NK-92 (cell line): ENCODE measurements at regions not wholly inside any gene's neighbourhood (a gene's known extent, or its start where the extent isn't known, plus 50 kb on each side); places are given as distances from the start of the nearest gene placed in this dataset.
"Not testable (repeated sequence)": the region's sequence is repeated elsewhere in the genome, so short reads cannot be mapped to it uniquely, and the experiment has no call there.

Source experiments
- DNase-seq: peaks from one replicate; lab custom pipeline; 2025; ENCODE audit not compliant: unreplicated experiment; lab: John Stamatoyannopoulos, UW

DNA sequence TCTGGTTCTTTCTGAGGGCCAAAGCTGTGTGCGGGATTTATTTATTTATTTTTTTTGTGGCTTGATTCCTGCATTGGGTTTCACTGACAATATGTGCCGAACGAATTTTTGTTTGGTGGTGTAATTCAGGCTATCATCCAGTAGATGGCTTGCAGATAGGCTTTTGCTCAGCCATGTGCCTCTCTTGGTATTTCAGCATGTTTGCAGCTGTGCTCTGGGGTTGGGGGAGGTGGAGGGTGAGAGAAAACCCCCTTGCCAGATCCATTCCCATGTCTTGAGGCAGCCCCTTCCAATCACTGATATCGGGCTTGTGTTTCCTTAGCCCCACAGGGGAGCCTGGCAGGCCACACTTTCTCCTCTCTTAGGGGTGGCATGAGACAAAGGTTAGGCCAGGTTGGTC, 302.4 kb downstream of the PTGER3 start:
- DNase-seq, result no peak

DNA sequence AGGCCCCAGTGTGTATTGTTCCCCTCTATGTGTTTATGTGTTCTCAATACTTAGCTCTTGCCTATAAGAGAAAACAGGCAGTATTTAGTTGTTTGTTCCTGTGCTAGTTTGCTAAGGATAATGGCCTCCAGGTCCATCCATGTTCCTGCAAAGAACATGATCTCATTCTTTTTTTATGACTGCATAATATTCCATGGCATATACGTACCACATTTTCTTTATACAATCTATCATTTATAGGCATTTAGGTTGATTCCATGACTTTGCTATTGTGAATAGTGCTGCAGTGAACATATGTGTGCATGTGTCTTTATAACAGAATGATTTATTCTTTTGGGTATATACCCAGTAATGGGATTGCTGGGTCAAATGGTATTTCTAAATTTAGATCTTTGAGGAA, 301.6 kb downstream of the PTGER3 start:
- DNase-seq, result not testable (repeated sequence)

DNA sequence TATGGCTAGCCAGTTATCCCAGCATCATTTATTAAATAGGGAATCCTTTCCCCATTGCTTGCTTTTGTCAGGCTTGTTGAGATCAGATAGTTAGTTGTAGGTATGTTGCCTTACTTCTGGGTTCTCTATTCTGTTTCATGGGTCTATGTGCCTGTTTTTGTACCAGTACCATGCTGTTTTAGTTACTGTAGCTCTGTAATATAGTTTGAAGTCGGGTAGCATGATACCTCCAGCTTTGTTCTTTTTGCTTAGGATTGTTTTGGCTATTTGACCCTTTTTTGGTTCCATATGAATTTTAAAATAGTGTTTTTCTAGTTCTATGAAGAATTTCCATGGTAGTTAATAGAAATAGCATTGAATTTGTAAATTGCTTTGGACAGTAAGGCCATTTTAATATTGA, 300.5 kb downstream of the PTGER3 start:
- DNase-seq, result not testable (repeated sequence)

DNA sequence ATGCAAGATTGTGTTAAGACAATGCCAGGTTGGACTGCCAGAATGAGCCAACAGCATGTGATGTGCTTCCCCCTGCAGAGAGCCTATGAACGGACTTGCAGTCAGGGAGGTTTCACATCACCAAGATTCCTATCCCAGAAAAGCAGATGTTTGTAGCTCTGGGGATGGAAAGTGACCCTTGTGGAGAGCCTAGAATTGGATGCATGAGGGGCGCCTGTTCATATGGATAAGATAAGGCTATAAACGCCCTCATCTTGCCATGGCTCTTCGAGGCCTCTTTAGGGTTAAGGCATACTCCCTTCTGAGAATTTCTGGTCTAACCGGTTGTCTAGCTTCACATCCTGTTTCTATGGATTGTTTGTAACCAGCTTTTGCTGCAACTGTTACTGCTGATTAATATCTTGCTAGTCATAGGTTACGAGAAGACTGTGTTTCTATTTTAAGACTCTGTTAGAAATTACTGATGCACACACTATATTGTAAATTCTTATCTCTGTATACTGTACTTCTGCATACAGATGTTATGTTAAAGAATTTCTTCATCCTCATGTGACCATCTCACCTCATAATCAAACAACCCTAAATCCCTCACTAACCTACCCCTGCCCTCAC, 295.8 kb downstream of the PTGER3 start:
- not testable (repeated sequence) for DNase-seq

DNA sequence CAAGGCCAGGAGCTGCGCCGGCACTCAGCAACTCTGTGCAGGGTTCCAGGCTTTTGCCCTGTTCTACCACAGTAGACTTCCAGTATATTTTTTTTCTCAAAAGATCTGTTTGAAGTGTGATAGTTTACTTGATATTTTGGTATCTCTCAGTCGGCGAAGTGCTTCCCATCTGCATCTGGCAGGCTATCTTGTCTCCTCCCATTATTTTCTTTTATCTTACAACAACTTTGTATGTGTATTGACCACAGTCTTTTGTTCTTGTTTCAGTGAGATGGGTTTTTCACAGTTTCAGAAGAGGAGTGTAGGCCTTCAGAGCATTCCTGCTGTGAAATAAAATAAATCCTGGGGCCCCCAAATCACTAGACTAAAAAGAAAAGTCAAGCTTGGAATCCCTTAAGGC, 292.9 kb downstream of the PTGER3 start:
- DNase-seq, result no peak

DNA sequence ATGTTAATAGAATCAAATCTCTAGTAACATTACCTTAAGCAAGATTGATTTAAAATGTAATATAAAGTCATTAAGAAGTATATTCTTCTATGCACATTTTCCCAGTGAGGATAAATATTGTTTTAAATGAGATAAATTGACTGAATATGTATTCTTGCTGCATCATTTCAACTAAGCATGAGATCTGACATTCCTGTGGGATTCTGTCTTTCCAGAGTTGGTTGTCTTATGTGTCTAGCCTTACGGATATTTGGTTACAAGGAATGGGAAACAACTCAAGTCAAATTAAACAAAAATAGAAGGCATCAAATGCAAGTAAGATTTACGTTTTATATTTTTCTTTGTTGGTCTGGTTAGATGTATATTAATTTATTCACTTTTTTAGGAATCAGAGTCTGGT, 287.5 kb downstream of the PTGER3 start:
- no peak for DNase-seq

DNA sequence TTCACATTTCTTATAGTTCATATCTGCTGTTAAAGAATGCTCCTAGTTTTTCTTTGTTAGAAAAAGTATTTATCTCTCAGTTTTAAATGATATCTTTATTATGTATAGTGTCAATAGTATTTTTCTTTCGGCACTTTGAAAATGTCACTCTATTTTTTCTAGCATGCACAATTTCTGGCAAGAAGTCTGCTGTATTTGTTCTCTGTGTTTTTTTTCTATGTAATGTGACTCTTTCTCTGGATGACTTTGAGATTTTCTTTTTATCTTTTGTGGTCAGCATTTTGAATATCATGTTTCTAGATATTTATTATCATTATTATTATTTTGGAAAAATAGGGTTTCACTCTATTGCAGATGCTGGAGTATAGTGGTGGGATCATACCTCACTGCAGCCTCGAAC, 285.2 kb downstream of the PTGER3 start:
- no peak for DNase-seq

DNA sequence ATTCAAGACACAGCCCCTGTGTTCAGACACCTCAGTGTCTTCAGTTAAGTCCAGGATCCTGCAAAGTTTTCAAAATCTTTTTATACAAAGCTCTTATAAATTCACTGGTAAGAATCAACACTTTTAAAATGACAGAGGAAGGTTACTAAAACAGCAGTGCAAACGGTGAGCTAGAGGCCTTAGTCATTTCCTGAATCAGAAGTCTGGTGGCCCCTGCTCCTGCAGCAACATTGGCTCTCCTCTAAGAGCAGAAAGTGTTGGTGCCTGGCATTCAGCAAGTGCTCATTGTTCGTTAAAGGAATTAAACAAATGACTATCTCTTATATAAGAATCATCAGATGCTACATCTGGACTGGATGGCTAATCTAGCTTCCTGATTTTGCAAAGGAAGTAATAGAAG, 282.9 kb downstream of the PTGER3 start:
- DNase-seq, result no peak

DNA sequence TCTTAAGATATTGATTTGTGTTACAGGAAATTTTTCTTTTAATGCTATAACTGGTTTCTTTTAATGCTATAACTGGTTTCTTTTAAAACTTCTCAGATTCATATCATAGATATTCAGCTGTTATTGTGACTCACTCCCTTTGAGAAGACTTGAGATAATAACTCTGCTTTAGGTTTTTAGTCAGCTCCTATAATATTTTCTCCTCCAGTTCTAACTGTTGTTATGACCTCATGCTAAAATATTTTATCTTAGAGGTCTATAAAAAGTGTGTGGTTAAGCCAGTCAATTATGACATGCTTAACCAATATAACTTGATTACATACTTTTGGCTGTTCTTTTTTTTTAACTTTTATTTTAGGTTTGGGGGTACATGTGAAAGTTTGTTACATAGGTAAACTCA, 280.2 kb downstream of the PTGER3 start:
- DNase-seq, result no peak

DNA sequence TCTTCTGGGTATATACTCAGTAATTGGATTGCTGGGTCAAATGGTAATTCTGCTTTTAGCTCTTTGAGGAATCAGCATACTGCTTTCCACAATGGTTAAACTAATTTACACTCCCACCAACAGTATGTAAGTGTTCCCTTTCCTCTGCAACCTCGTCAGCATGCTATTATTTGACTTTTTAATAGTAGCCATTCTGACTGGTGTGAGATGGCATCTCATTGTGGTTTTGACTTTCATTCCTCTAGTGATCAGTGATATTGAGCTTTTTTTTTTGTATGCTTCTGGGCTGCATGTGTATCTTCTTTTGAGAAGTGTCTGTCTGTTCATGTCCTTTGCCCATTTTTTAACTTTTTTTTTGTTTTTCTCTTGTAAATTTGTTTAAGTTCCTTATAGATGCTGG, 279.4 kb downstream of the PTGER3 start:
- DNase-seq, result no peak

DNA sequence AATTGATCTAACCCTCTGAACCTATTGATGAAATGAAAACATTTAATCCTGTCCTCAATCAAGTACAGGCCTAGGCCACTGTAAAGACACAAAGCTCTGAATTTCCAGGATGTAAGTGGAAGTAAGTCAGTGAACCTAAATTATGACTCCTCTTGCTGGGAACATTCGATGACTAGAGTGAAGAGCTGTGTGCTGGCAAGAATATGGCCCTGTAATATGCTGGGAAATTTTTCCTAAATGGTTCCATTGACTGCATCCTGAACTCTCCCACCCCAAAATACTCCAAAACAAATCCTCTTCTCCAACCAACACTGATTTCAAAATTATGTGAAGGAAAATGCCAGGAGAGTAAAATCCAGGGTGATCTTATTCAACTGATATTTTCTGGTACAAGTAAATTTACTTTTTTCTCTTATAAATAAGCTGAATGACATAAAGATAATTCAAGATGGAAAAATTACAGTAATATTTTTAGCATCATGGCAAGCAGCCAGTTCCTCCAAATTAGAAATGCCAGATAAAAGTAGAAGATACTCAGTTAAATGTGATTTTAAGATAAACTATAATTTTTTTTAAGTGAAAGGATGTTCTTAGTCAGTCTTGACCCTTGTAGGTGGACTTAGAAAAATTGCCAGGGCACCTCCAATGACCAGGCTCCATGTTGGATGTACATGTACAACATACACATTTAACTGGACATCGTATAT, 269.4 kb downstream of the PTGER3 start:
- DNase-seq, result no peak

DNA sequence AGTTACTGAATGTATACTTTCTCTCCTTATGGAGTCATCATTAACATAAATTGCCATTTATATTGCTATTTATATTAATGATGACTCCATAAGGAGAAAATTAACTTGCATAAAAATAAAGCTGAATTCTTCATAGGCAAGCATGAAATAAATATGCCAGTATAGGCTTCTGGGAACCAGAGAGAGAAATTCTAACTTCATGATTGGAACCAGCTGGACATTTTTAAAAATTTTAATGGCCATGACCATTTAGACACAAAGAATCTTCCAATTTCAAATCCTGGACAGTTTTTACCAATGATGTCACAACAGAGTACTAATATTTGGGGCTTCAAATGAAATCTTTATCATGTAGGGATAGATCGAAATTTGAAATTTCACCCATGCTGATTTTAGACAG, 268.7 kb downstream of the PTGER3 start:
- no peak for DNase-seq

DNA sequence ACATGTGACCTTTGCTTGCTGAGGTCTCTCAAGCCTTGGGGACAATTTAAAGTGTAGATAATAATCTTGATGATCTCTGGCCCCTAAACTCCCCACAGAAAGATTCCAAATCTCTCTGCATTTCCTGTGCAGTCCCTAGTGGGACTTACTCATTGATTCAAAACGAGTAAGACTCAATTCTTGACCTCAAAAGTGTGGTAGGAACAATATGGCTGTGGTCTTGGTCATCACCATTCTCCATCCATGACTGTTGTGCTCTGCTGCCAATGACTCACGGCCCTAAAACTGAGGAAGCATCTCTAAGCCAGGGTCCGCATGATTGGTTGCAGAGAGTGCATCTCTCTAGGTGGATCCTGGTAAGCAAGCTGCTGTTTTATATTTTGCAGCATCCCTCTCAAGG, 268.0 kb downstream of the PTGER3 start:
- DNase-seq, result no peak

DNA sequence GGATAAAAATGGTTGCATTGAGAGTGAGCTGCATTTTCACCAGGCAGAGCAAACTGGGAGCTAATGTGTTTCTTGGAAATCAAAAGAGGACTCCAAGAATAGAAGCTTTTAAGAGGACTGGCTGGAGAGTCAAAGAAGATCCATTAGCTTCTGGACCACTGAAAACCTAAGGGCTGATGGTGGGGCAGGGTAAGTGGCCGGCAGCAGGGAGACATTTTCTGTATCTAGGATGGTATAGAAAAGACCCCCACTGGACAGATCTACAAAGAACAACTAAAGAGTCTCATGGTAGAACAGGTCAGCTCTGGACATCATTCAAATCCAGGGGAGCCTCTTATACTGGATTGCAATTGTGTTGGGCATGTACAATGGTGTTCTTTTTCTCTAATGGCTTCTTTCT, 262.3 kb downstream of the PTGER3 start:
- DNase-seq, result no peak

DNA sequence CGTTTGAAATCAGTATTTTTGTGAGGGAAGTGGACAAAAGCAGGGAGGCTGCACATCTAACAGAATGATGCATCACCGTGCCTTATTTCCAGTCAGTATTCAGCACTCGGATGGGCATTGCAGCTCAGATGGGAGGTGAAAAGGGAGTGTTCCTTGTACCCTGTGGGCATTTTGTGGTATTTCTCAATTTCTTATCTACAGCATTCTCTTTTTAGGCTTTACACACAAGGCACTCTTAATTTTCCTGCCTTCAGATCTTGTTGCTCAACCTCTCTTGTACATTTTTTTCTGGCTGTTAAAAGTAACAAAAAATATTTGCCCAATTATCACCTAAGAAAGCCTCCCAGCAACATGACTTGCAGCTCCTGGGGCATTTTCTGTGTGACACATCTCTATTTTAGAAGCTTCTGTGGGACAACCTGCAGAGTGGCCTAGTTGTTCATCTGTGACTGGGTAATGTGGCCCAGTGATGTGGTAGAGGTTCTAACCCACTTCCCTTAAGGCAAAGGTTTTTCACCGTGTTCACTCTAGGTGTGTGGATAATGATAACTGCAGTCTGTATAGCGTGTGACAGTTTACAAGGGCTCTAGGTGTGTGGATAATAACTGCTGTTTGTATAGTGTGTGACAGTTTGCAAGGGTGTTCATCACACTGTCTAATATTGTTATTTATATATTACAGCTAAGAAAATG, 257.2 kb downstream of the PTGER3 start:
- DNase-seq, result no peak

DNA sequence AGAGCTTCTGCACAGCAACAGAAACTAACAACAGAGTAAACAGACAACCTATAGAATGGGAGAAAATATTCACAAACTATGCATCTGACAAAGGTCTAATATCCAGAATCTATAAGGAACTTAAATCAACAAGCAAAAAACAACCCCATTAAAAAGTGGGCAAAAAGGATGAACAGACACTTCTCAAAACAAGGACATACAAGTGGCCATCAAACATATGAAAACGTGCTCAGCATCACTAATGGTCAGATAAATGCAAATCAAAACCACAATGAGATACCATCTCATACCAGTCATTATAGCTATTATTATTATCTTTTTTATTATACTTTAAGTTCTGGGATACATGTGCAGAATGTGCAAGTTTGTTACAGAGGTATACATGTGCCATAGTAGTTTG, 252.6 kb downstream of the PTGER3 start:
- not testable (repeated sequence) for DNase-seq

DNA sequence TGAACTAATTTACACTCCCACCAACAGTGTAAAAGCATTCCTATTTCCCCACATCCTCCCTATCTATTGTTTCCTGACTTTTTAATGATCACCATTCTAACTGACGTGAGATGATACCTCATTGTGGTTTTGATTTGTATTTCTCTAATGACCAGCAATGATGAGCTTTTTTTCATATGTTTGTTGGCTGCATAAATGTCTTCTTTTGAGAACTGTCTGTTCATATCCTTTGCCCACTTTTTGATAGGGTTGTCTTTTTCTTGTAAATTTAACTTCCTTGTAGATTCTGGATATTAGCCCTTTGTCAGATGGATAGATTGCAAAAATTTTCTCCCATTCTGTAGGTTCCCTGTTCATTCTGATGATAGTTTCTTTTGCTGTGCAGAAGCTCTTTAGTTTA, 251.3 kb downstream of the PTGER3 start:
- DNase-seq, result not testable (repeated sequence)

DNA sequence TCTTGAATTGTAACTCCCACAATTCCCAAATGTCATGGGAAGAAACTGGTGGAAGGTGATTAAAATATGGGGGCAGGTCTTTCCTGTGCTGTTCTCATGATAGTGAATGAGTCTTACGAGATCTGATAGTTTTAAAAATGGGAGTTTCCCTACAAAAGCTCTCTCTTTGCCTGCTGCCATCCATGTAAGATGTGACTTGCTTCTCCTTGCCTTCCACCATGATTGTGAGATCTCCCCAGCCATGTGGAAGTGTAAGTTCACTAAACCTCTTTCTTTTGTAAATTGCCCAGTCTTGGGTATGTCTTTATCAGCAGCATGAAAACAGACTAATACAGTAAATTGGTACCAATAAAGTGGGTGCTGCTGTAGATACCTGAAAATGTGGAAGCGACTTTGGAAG, 245.0 kb downstream of the PTGER3 start:
- DNase-seq, result not testable (repeated sequence)

DNA sequence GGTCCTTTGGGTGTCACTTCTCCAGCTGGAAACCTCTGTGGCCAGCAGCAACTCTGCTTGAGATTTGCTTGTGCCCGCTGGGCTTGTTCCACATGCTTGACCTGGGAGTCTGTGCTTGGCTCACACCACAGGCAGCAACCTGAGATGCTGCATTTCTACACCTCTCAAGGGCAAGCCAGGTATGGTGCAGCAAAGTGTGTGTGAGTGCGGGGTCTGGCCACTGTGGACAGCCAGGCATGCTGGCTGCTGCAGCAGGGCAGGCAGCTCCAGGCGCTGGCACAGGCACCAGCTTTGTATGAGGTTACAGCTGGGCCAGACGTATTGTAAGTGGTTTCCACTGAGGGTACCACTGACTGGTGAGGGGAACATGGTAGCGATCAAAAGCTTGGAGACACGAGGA, 242.0 kb downstream of the PTGER3 start:
- DNase-seq, result no peak

DNA sequence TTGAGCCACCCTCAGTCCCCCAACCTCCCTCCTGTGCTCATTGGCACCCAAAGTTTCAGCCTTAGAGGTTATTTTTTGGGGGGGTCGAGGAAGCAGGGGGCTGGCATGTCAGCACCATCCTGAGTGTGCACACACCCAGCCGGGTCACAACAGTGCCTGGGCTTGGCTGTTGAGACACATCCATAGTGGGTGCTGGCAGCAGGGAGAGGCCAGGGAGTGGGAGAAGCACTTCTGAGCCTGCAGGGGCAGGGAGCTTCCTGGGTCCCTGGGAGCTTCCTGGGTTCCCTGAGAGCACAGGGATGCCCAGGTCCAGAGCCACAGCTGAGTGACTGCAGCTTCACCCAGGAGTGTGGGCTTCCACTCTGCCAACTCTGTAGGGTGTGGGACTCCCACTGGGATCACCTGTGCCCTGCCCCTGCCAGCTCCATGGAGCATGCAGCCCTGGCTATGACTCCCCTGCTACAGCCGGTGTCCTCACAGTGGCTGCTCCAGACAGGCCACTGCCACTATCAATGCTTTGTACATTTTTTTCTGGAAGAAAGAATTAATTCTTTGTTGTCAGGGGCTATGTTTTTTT, 240.4 kb downstream of the PTGER3 start:
- no peak for DNase-seq

DNA sequence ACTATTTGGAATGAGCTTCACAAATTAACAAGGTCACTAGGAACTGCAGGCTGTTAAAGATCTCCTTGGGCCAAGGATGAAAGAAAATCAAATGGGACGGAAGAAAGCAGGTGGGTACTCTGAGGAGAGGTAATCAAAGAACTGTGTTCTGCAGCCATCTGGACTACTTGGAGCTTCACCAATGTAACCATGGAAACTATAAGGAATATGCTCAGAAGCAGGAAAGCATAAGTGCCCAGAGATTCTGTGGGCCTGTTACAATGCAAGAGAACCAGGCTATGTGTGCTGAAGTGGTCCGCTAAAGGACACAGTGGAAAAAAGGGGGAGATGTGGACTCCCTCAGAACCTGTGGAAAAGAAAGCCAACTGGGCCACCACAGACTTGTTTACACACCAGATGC, 238.5 kb downstream of the PTGER3 start:
- no peak for DNase-seq

DNA sequence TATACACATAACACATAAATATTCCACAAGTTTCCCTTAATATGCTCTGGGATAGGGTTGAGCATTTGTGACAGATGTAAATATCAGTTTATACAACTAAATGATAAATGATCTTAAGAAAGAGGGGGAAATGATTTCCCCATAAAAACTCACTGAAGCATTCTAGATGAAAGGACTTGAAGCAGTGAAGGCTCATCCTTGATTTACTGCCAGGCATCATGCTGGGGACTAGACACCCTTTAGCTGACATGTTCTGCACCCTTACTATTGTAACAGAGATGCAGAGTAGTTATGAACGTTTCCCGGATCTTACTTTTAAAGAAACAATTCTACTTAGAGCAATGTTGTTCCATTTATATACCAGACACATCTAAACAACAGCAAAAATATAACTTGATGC, 235.8 kb downstream of the PTGER3 start:
- no peak for DNase-seq
